Parathyroid adenoma (tissue), 2 donors: ENCODE measurements at regions not wholly inside any gene's neighbourhood (a gene's known extent, or its start where the extent isn't known, plus 50 kb on each side); places are given as distances from the start of the nearest gene placed in this dataset.

Source experiments
- H2AFZ ChIP-seq: fragments of 300-600 bp; sonication (generic); one replicate; pipeline ENCODE4 v1.7.0; 2017; ENCODE audit warnings: antibody characterized with exemption, mild to moderate bottlenecking
- H3K27ac ChIP-seq: fragments of 300-600 bp; sonication (generic); one replicate; pipeline ENCODE4 v1.7.0; 2017
- H3K27me3 ChIP-seq: fragments of 300-600 bp; sonication (generic); one replicate; pipeline ENCODE4 v1.7.0; 2017; ENCODE audit warnings: low read length; ENCODE audit not compliant: control insufficient read depth, insufficient read depth
- H3K36me3 ChIP-seq: fragments of 300-600 bp; sonication (generic); one replicate; pipeline ENCODE4 v1.7.0; 2017; ENCODE audit warnings: low read length; ENCODE audit not compliant: control insufficient read depth, insufficient read depth
- H3K4me1 ChIP-seq: fragments of 300-600 bp; sonication (generic); one replicate; pipeline ENCODE4 v1.7.0; 2017; ENCODE audit warnings: control low read depth
- H3K4me2 ChIP-seq: fragments of 300-600 bp; sonication (generic); one replicate; pipeline ENCODE4 v1.7.0; 2017; ENCODE audit warnings: low read length
- H3K4me3 ChIP-seq: fragments of 300-600 bp; sonication (generic); one replicate; pipeline ENCODE4 v1.7.0; 2017; ENCODE audit warnings: low read depth, low read length
- H3K79me2 ChIP-seq: fragments of 300-600 bp; sonication (generic); one replicate; pipeline ENCODE4 v1.7.0; 2017; ENCODE audit warnings: control low read depth
- H3K9ac ChIP-seq: fragments of 300-600 bp; sonication (generic); one replicate; pipeline ENCODE4 v1.7.0; 2017; ENCODE audit warnings: mild to moderate bottlenecking
- H3K9me3 ChIP-seq: fragments of 300-600 bp; sonication (generic); one replicate; pipeline ENCODE4 v1.7.0; 2017; ENCODE audit warnings: low read length; ENCODE audit not compliant: control insufficient read depth
- CTCF ChIP-seq: fragments of 300-600 bp; sonication (generic); IDR thresholded peaks from one replicate; pipeline ENCODE4 v1.7.0; 2017; ENCODE audit warnings: antibody characterized with exemption, mild to moderate bottlenecking
- donor health status: primary hyperparathyroidism.

DNA sequence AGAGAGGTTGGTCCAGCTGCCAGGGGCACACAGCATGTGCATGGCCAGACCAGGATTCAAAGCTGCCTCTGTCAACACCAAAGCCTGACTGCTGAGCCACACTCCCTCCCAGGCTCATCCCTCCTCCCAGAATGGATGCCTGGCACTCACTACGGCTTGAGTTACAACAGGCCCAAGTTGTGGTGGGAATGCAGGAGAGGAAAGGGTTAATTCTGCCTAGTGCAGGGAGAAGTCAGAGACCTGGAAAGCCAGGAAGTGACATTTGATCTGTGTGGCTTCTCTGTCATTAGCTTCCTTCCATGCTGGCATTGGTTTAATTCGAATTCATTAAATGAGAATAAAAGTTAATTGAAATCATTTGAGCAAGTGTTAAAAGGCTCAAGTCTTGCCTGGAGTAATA is 150.0 kb downstream of the NSG2 start:
- H3K27ac ChIP-seq = no peak overlapping the region
- no peaks in the 10 kb centered on the region for H3K79me2 ChIP-seq
- H3K36me3 ChIP-seq = no peaks in the 10 kb centered on the region
- no peak overlapping the region for H3K9ac ChIP-seq
- no peaks in the 10 kb centered on the region for H3K27me3 ChIP-seq
- no peak for TF ChIP-seq CTCF
- no peak overlapping the region for H2AFZ ChIP-seq
- H3K4me2 ChIP-seq = no peak overlapping the region
- H3K4me1 ChIP-seq = no peaks in the 10 kb centered on the region
- H3K9me3 ChIP-seq = no peaks in the 10 kb centered on the region
- no peak overlapping the region for H3K4me3 ChIP-seq

DNA sequence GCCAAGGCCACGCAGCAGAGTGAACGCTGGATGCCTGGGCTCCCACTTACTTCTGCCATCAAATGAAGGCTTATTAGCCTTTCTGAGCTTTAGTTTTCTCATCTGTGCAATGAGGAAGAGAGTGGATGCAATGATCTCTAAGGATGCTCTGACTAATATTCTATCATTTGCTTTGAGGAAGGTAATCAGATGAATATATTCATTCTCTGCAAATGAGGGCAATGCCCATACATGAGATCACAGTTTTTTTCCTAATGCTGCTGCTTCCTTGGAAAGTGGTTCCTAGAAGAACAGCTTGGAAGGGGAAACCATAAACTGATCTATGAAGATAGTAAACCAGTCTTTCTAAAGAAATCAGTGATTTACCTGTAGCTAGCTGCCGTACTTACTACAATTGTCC is 152.4 kb downstream of the NSG2 start:
- Histone ChIP-seq H3K27me3 (no peaks in the 10 kb centered on the region), H3K9me3 (no peaks in the 10 kb centered on the region), H3K9ac (no peak overlapping the region), H3K4me1 (no peaks in the 10 kb centered on the region), H3K4me3 (no peak overlapping the region), H3K27ac (no peak overlapping the region), H3K79me2 (no peaks in the 10 kb centered on the region), H3K36me3 (no peaks in the 10 kb centered on the region), H2AFZ (no peak overlapping the region), H3K4me2 (no peak overlapping the region)
- no peak for TF ChIP-seq CTCF

GRCh38 chr5:174198541-174198940 is 153.0 kb downstream of the NSG2 start:
- H3K36me3 ChIP-seq = no peaks in the 10 kb centered on the region
- H3K9ac ChIP-seq = no peak overlapping the region
- no peak overlapping the region for H3K4me3 ChIP-seq
- no peaks in the 10 kb centered on the region for H3K79me2 ChIP-seq
- TF ChIP-seq CTCF = no peak
- no peaks in the 10 kb centered on the region for H3K4me1 ChIP-seq
- H3K4me2 ChIP-seq = no peak overlapping the region
- no peak overlapping the region for H2AFZ ChIP-seq
- no peaks in the 10 kb centered on the region for H3K9me3 ChIP-seq
- H3K27ac ChIP-seq = no peak overlapping the region
- H3K27me3 ChIP-seq = no peaks in the 10 kb centered on the region

GRCh38 chr5:174202996-174203395 is 157.5 kb downstream of the NSG2 start:
- no peaks in the 10 kb centered on the region for H3K4me1 ChIP-seq
- H3K79me2 ChIP-seq = no peaks in the 10 kb centered on the region
- H3K9me3 ChIP-seq = no peaks in the 10 kb centered on the region
- no peak overlapping the region for H3K9ac ChIP-seq
- no peaks in the 10 kb centered on the region for H3K36me3 ChIP-seq
- H2AFZ ChIP-seq = no peak overlapping the region
- H3K4me3 ChIP-seq = no peak overlapping the region
- no peaks in the 10 kb centered on the region for H3K27me3 ChIP-seq
- no peak for TF ChIP-seq CTCF
- H3K27ac ChIP-seq = no peak overlapping the region
- no peak overlapping the region for H3K4me2 ChIP-seq

- H3K9ac ChIP-seq = no peak overlapping the region
- no peak overlapping the region for H2AFZ ChIP-seq
- H3K4me1 ChIP-seq = no peaks in the 10 kb centered on the region
- H3K27ac ChIP-seq = no peak overlapping the region
- no peaks in the 10 kb centered on the region for H3K27me3 ChIP-seq
- H3K36me3 ChIP-seq = no peaks in the 10 kb centered on the region
- H3K4me3 ChIP-seq = no peak overlapping the region
- H3K4me2 ChIP-seq = no peak overlapping the region
- H3K79me2 ChIP-seq = no peaks in the 10 kb centered on the region
- no peak for TF ChIP-seq CTCF
- H3K9me3 ChIP-seq = no peaks in the 10 kb centered on the region
Observed at GRCh38 chr5:174204535-174205313, 159.2 kb downstream of the NSG2 start.
